ENCODE measurements at regions not wholly inside any gene's neighbourhood (a gene's known extent, or its start where the extent isn't known, plus 50 kb on each side); places are given as distances from the start of the nearest gene placed in this dataset.

DNA sequence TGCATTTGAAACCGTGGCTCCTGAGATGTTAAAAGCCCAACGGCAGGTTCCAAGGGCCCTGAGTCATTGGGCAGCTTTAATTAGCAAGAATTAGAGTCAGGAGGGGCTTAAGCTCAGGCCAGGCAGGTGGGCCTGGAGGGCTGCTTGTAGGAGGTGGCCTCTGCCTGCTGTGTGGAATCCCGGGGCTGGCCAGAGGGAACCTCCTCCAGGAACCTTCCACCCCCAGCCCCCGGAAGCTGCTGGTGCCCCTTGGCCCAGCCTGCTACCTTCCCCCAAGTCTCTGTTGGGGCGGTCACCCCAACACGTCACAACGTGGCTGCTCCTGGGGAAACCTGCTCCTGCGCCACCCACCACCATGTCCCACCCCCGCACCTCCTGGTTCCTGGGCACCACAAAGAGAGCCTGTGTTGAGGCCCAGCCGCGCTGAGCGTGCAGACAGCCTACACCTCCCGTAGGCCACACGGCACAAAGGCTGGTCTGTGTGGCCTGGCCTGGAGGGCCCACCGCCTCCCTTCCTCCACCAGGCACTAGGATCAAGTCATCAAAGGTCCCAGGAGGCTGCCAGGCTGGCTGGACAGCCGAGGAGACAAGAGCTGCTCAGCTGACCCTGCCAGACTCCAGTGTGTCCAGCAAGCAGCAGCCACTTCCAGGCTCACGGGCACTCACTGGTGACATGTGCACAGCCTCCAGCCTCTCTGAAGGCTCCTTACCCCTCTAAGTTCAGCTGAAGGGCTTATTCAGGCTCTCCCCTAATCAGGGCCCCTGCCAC lies 86.3 kb downstream of the SNX5 start (continued):
- TF ChIP-seq NCOA1 (CRISPR knock-in tag; IDR thresholded peaks at IDR 0.05), result no peak
- TF ChIP-seq ZNF713 (CRISPR knock-in tag; IDR thresholded peaks at IDR 0.05), result no peak
- peak; percentile 94 for TF ChIP-seq ZNF274 (CRISPR knock-in tag; IDR thresholded peaks at IDR 0.05)
- TF ChIP-seq MTA1 (CRISPR knock-in tag; IDR thresholded peaks at IDR 0.05; ENCODE audit: borderline replicate concordance), result peak; percentile 62; the same call in 1 of the 2 replicates
- no peak for TF ChIP-seq ATF7-NPFF (CRISPR knock-in tag; IDR thresholded peaks at IDR 0.05; ENCODE audit: low read depth)
- TF ChIP-seq HDAC2 (CRISPR knock-in tag; IDR thresholded peaks at IDR 0.05), result peak; percentile 87
- 0 out of 2 replicates have a peak, but pooled peaks have one; percentile 13 for TF ChIP-seq ZNF160 (CRISPR knock-in tag; IDR thresholded peaks at IDR 0.05)
- TF ChIP-seq, protein P1, sequence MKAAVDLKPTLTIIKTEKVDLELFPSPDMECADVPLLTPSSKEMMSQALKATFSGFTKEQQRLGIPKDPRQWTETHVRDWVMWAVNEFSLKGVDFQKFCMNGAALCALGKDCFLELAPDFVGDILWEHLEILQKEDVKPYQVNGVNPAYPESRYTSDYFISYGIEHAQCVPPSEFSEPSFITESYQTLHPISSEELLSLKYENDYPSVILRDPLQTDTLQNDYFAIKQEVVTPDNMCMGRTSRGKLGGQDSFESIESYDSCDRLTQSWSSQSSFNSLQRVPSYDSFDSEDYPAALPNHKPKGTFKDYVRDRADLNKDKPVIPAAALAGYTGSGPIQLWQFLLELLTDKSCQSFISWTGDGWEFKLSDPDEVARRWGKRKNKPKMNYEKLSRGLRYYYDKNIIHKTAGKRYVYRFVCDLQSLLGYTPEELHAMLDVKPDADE (CRISPR knock-in tag; IDR thresholded peaks at IDR 0.05), result no peak
- TF ChIP-seq, protein P2, sequence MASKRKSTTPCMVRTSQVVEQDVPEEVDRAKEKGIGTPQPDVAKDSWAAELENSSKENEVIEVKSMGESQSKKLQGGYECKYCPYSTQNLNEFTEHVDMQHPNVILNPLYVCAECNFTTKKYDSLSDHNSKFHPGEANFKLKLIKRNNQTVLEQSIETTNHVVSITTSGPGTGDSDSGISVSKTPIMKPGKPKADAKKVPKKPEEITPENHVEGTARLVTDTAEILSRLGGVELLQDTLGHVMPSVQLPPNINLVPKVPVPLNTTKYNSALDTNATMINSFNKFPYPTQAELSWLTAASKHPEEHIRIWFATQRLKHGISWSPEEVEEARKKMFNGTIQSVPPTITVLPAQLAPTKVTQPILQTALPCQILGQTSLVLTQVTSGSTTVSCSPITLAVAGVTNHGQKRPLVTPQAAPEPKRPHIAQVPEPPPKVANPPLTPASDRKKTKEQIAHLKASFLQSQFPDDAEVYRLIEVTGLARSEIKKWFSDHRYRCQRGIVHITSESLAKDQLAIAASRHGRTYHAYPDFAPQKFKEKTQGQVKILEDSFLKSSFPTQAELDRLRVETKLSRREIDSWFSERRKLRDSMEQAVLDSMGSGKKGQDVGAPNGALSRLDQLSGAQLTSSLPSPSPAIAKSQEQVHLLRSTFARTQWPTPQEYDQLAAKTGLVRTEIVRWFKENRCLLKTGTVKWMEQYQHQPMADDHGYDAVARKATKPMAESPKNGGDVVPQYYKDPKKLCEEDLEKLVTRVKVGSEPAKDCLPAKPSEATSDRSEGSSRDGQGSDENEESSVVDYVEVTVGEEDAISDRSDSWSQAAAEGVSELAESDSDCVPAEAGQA (IDR thresholded peaks at IDR 0.05; ENCODE audit: low read depth), result 0 out of 2 replicates have a peak, but pooled peaks have one; percentile 25
- TF ChIP-seq, protein P2 (CRISPR knock-in tag; IDR thresholded peaks at IDR 0.05; ENCODE audit: borderline replicate concordance), result no peak
- peak; percentile 64 for TF ChIP-seq TAF15 (IDR thresholded peaks at IDR 0.05; ENCODE audit: low read depth, low read length, poor library complexity, severe bottlenecking)
- peak; percentile 72 for TF ChIP-seq YY1 (IDR thresholded peaks at IDR 0.05; ENCODE audit: insufficient read depth, insufficient replicate concordance, low read depth, low read length)
- TF ChIP-seq MAZ (IDR thresholded peaks at IDR 0.05; ENCODE audit: borderline replicate concordance, low read depth, low read length), result no peak
- TF ChIP-seq MAZ (CRISPR knock-in tag; IDR thresholded peaks at IDR 0.05; ENCODE audit: low read depth), result peak; percentile 55; the same call in 1 of the 2 replicates
- TF ChIP-seq ZFP41 (CRISPR knock-in tag; IDR thresholded peaks at IDR 0.05; ENCODE audit: borderline replicate concordance), result peak; percentile 76; the same call in 1 of the 2 replicates
- TF ChIP-seq NONO (IDR thresholded peaks at IDR 0.05), result no peak
- peak; percentile 75 for TF ChIP-seq NONO (CRISPR knock-in tag; conservative IDR thresholded peaks at IDR 0.05)
- TF ChIP-seq NFRKB (IDR thresholded peaks at IDR 0.05), result no peak

Measured in HepG2 (cell line).